A549 (cell line): ENCODE measurements at regions not wholly inside any gene's neighbourhood (a gene's known extent, or its start where the extent isn't known, plus 50 kb on each side); places are given as distances from the start of the nearest gene placed in this dataset.

Experiments used
- ATAC-seq, 2 experiments: fragments of 200-7000 bp in 1 of 2; fragments of >200 bp in 1 of 2; cut with Nextera tagmentation in 1 of 2; cut with Tn5 transposase in 1 of 2; 3 replicates each; pipeline versions ENCODE4 v1.8.0 to v1.9.1; 2018 to 2020; ENCODE audit warnings: mild to moderate bottlenecking in 1 of 2, moderate library complexity in 1 of 2
- CTCF ChIA-PET: fragments of 300-600 bp; sonication (Branson Sonifier 250); formaldehyde crosslinking; extraction: SDS; loops from one replicate; lab custom pipeline; 2021; ENCODE audit warnings: antibody characterized with exemption, inconsistent platforms; lab: Yijun Ruan, JAX
- POLR2A ChIA-PET: fragments of 350-600 bp; formaldehyde crosslinking; extraction: SDS; loops from one replicate; lab custom pipeline; 2021; ENCODE audit warnings: antibody characterized with exemption, inconsistent platforms; lab: Yijun Ruan, JAX
- DNase-seq, 2 experiments: peaks; one replicate each; pipeline versions ENCODE4 v3.0.0 to v3.0.0-alpha.2; 2011 to 2016; ENCODE audit warnings: low read depth in 1 of 2, low spot score in 1 of 2
- FAIRE-seq: peaks from 2 replicates; lab custom pipeline; 2011; peaks lifted over from hg19 to GRCh38; lab: Jason Lieb, UNC
- H3K27ac ChIP-seq, 2 experiments: fragments of >200 bp; sonication (Bioruptor Twin); formaldehyde crosslinking; 3 replicates each; pipeline ENCODE4 v1.5.1; 2016 to 2017
- H3K4me1 ChIP-seq: fragments of >200 bp; sonication (Bioruptor Twin); formaldehyde crosslinking; 3 replicates; pipeline ENCODE4 v1.6.1; 2016
- H3K4me2 ChIP-seq: fragments of >200 bp; sonication (Bioruptor Twin); formaldehyde crosslinking; 3 replicates; pipeline ENCODE4 v1.6.1; 2016
- H3K4me3 ChIP-seq: fragments of >200 bp; sonication (Bioruptor Twin); formaldehyde crosslinking; 3 replicates; pipeline ENCODE4 v1.5.1; 2016
- H3K9me3 ChIP-seq: fragments of >200 bp; sonication (Bioruptor Twin); formaldehyde crosslinking; 3 replicates; pipeline ENCODE4 v1.6.1; 2016
- CBX8 ChIP-seq: fragments of 200-600 bp; sonication (generic); IDR thresholded peaks from 2 replicates; pipeline ENCODE4 v1.6.1; 2016
- CHD4 ChIP-seq: fragments of 200-600 bp; sonication (generic); IDR thresholded peaks from 2 replicates; pipeline ENCODE4 v1.6.1; 2016; ENCODE audit warnings: antibody characterized with exemption, mild to moderate bottlenecking, borderline replicate concordance
- CTCF ChIP-seq: fragments of >200 bp; sonication (Bioruptor Twin); formaldehyde crosslinking; IDR thresholded peaks from 3 replicates; pipeline ENCODE4 v1.5.1; 2016
- E2F6 ChIP-seq: IDR thresholded peaks from 2 replicates; pipeline ENCODE4 v1.6.1; 2012; ENCODE audit warnings: low read depth, borderline replicate concordance
- FOSB ChIP-seq: fragments of 250-450 bp; sonication (Bioruptor Pico); IDR thresholded peaks from 2 replicates; pipeline ENCODE4 v1.5.0; 2020; ENCODE audit warnings: mild to moderate bottlenecking, moderate library complexity
- JUNB ChIP-seq: fragments of >200 bp; sonication (Bioruptor Twin); formaldehyde crosslinking; IDR thresholded peaks from 2 replicates; pipeline ENCODE4 v1.6.1; 2016
- MAFK ChIP-seq: fragments of 450-650 bp; IDR thresholded peaks from 2 replicates; pipeline ENCODE4 v1.6.1; 2014; ENCODE audit not compliant: partially characterized antibody
- PHF8 ChIP-seq: fragments of 200-600 bp; sonication (generic); IDR thresholded peaks from 2 replicates; pipeline ENCODE4 v1.6.1; 2016; ENCODE audit warnings: low read depth, mild to moderate bottlenecking, antibody characterized with exemption, moderate library complexity, borderline replicate concordance
- RCOR1 ChIP-seq: fragments of 150-350 bp; IDR thresholded peaks from 2 replicates; pipeline ENCODE4 v1.6.1; 2014; ENCODE audit warnings: antibody characterized with exemption, low read length, low read depth
- RFX5 ChIP-seq: fragments of 450-650 bp; IDR thresholded peaks from 2 replicates; pipeline ENCODE4 v1.7.1; 2014; ENCODE audit warnings: antibody characterized with exemption, mild to moderate bottlenecking, moderate library complexity
- RNF2 ChIP-seq: fragments of 200-600 bp; sonication (generic); IDR thresholded peaks from 2 replicates; pipeline ENCODE4 v1.6.1; 2016; ENCODE audit warnings: low read depth, mild to moderate bottlenecking, antibody characterized with exemption, moderate library complexity, borderline replicate concordance
- SMC3 ChIP-seq: fragments of >200 bp; sonication (Bioruptor Twin); formaldehyde crosslinking; IDR thresholded peaks from 3 replicates; pipeline ENCODE4 v1.6.1; 2018; ENCODE audit warnings: inconsistent platforms
- WGBS: methylation state at CpG from one replicate; pipeline ENCODE4 v1.1.6; 2017; ENCODE audit errors: missing lambda C conversion rate; 5-methylcytosine and 5-hydroxymethylcytosine counted together
- TF ChIP-seq, protein P1 (sequence below): fragments of 450-650 bp; IDR thresholded peaks from 2 replicates; pipeline ENCODE4 v1.6.1; 2014; ENCODE audit warnings: antibody characterized with exemption
- TF ChIP-seq, protein P2 (sequence below): fragments of 200-600 bp; sonication (generic); IDR thresholded peaks from 2 replicates; pipeline ENCODE4 v1.6.1; 2016; ENCODE audit warnings: antibody characterized with exemption, mild to moderate bottlenecking, moderate library complexity
- TF ChIP-seq, protein P3 (sequence below): IDR thresholded peaks from 2 replicates; pipeline ENCODE4 v1.6.1; 2012

- Histone ChIP-seq H3K4me1 (peaks cover 28% of the 10 kb centered on the region), H3K9me3 (no peaks in the 10 kb centered on the region), H3K4me3 (no peak overlapping the region), H3K27ac (no peak overlapping the region), H3K4me2 (no peak overlapping the region)
- TF ChIP-seq FOSB (CRISPR knock-in tag) (no peak), CHD4 (no peak), RFX5 (no peak), JUNB (no peak), PHF8 (no peak), CTCF (no peak), RNF2 (no peak), MAFK (no peak)
- TF ChIP-seq, protein P1, sequence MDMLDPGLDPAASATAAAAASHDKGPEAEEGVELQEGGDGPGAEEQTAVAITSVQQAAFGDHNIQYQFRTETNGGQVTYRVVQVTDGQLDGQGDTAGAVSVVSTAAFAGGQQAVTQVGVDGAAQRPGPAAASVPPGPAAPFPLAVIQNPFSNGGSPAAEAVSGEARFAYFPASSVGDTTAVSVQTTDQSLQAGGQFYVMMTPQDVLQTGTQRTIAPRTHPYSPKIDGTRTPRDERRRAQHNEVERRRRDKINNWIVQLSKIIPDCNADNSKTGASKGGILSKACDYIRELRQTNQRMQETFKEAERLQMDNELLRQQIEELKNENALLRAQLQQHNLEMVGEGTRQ = no peak
- TF ChIP-seq, protein P2, sequence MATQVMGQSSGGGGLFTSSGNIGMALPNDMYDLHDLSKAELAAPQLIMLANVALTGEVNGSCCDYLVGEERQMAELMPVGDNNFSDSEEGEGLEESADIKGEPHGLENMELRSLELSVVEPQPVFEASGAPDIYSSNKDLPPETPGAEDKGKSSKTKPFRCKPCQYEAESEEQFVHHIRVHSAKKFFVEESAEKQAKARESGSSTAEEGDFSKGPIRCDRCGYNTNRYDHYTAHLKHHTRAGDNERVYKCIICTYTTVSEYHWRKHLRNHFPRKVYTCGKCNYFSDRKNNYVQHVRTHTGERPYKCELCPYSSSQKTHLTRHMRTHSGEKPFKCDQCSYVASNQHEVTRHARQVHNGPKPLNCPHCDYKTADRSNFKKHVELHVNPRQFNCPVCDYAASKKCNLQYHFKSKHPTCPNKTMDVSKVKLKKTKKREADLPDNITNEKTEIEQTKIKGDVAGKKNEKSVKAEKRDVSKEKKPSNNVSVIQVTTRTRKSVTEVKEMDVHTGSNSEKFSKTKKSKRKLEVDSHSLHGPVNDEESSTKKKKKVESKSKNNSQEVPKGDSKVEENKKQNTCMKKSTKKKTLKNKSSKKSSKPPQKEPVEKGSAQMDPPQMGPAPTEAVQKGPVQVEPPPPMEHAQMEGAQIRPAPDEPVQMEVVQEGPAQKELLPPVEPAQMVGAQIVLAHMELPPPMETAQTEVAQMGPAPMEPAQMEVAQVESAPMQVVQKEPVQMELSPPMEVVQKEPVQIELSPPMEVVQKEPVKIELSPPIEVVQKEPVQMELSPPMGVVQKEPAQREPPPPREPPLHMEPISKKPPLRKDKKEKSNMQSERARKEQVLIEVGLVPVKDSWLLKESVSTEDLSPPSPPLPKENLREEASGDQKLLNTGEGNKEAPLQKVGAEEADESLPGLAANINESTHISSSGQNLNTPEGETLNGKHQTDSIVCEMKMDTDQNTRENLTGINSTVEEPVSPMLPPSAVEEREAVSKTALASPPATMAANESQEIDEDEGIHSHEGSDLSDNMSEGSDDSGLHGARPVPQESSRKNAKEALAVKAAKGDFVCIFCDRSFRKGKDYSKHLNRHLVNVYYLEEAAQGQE = no peak
- 91% methylated on average over 4 of the region's 4 CpGs for WGBS
- FAIRE-seq (no peak), DNase-seq (no peak), ATAC-seq (no peak)
- POLR2A ChIA-PET = interaction anchor here (1.3 kb wide), 1 partner anchor 303 kb away, joined by 5 read pairs; the partner anchor contains the start of gene ARL4A
- CTCF ChIA-PET = interaction anchor here (1.3 to 2.8 kb wide), 3 partner anchors 19 to 307 kb away, joined by 3 to 14 read pairs (median 4); partner anchors contain the start of gene ARL4A
Measured at GRCh38 chr7:12990440-12990839, 303.0 kb downstream of the ARL4A start.

GRCh38 chr7:12993025-12993424 lies 305.6 kb downstream of the ARL4A start:
- DNase-seq (no peak), ATAC-seq (no peak), FAIRE-seq (no peak)
- Histone ChIP-seq H3K4me1 (peaks cover 17% of the 10 kb centered on the region), H3K4me2 (no peak overlapping the region), H3K4me3 (no peak overlapping the region), H3K9me3 (no peaks in the 10 kb centered on the region), H3K27ac (no peak overlapping the region)
- ChIA-PET CTCF (no interaction called here), POLR2A (no interaction called here)
- TF ChIP-seq JUNB (no peak), SMC3 (no peak)

DNA sequence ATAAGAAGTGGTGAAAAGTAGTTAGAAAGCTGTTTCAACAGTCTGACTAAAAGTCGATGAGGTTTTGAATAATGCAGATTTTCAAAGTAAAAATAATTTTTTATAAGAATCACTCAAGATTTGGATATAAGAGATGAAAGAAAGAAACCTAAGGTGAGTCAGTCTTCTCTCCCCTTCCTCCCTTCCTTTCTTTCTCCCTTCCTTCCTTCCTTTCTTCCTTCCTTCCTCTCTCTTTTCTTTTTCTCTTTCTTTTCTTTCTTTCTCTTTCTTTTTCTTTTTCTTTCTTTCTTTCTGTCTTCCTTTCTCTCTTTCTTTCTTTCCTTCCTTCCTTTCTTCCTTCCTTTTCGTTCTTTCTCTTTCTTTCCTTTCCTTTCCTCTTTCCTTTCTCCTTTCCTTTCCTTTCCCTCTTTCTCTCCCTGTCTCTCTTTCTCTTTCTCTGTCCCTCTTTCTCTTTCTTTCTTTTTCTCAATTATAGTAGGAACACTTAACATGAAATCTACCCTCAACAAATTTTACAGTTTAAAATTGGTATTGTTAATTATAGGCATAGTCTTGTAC lies 308.6 kb downstream of the ARL4A start:
- WGBS = 71% methylated on average over 2 of the region's 2 CpGs
- Histone ChIP-seq H3K9me3 (peaks cover 7% of the 10 kb centered on the region; the same call in 1 of the 3 replicates), H3K4me1 (no peaks in the 10 kb centered on the region), H3K4me2 (no peak overlapping the region), H3K4me3 (no peak overlapping the region), H3K27ac (no peak overlapping the region)
- ChIA-PET POLR2A (no interaction called here), CTCF (interaction anchor here (1.2 kb wide), 1 partner anchor 310 kb away, joined by 3 read pairs; no protein-coding TSS in a partner anchor)
- FAIRE-seq (no peak), DNase-seq (no peak), ATAC-seq (no peak)
- TF ChIP-seq, protein P2 = no peak
- TF ChIP-seq, protein P3, sequence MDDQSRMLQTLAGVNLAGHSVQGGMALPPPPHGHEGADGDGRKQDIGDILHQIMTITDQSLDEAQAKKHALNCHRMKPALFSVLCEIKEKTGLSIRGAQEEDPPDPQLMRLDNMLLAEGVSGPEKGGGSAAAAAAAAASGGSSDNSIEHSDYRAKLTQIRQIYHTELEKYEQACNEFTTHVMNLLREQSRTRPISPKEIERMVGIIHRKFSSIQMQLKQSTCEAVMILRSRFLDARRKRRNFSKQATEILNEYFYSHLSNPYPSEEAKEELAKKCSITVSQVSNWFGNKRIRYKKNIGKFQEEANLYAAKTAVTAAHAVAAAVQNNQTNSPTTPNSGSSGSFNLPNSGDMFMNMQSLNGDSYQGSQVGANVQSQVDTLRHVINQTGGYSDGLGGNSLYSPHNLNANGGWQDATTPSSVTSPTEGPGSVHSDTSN = no peak
- TF ChIP-seq E2F6 = no peak
- TF ChIP-seq RCOR1 = no peak
- TF ChIP-seq CBX8 = no peak
